ENCODE measurements at regions not wholly inside any gene's neighbourhood (a gene's known extent, or its start where the extent isn't known, plus 50 kb on each side); places are given as distances from the start of the nearest gene placed in this dataset.

DNA sequence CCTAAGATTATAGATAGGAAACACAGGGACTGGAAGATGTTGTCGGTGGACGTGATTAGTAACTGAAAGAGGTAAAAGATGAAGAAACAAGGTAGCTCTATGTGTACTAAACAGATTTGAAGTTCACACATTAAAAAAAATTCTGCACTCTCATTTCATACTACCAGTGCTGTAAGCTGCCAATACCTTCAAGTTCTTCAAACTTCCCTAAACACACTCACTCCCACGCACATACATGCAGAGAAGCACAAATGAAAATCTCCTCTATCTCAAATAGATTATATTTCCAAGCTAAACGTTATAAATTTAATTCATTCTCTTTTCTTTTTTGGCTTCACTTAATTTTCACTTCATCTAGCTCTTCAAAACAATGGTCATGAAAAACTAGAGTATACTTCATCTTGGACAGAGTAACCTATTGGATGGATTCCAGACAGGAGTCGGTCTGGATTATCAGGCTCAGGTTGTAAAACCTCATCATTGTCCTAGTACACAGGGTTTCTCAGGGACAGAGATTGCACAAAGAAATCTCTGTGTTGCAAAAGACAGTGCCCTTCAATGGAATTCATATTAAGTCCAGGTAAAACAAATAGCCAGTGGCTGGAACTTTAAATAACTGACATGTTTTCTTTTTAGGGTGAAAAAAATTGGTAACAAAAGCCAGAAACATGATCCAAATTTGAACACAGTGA lies 408.1 kb upstream of the ZNF385D start:
- TF ChIP-seq CTCF (IDR thresholded peaks at IDR 0.05), result no peak
- peak; percentile 13 to 28 for TF ChIP-seq EP300 (IDR thresholded peaks at IDR 0.05)
- TF ChIP-seq POLR2A (IDR thresholded peaks at IDR 0.05), result no peak
